Endodermal cell (in vitro differentiated cells): ENCODE measurements at regions not wholly inside any gene's neighbourhood (a gene's known extent, or its start where the extent isn't known, plus 50 kb on each side); places are given as distances from the start of the nearest gene placed in this dataset.

Source experiments
- DNase-seq: peaks from one replicate; pipeline ENCODE4 v3.0.0-alpha.2; 2017
- H3K27ac ChIP-seq: 2 replicates; pipeline ENCODE4 v1.5.1; 2013; ENCODE audit warnings: mild to moderate bottlenecking, low read depth, low read length, moderate library complexity
- H3K27me3 ChIP-seq: 2 replicates; pipeline ENCODE4 v1.6.1; 2013; ENCODE audit warnings: mild to moderate bottlenecking, low read length, moderate library complexity; ENCODE audit not compliant: insufficient read depth, control insufficient read depth, poor library complexity, severe bottlenecking
- H3K36me3 ChIP-seq: 2 replicates; pipeline ENCODE4 v1.7.0; 2013; ENCODE audit warnings: mild to moderate bottlenecking, low read length, moderate library complexity; ENCODE audit not compliant: control insufficient read depth, insufficient read depth
- H3K4me1 ChIP-seq: one replicate; pipeline ENCODE4 v1.7.0; 2013; ENCODE audit warnings: low read length; ENCODE audit not compliant: control insufficient read depth, insufficient read depth
- H3K4me3 ChIP-seq: 2 replicates; pipeline ENCODE4 v1.5.1; 2013; ENCODE audit warnings: mild to moderate bottlenecking, low read length, moderate library complexity
- H3K9ac ChIP-seq: 2 replicates; pipeline ENCODE4 v1.6.1; 2013; ENCODE audit warnings: mild to moderate bottlenecking, low read length, moderate library complexity; ENCODE audit not compliant: poor library complexity, severe bottlenecking; ENCODE audit errors: extremely low read depth
- H3K9me3 ChIP-seq: 2 replicates; pipeline ENCODE4 v1.6.1; 2013; ENCODE audit warnings: mild to moderate bottlenecking, low read length, moderate library complexity; ENCODE audit not compliant: control insufficient read depth
- H3K27ac Mint-ChIP-seq: 2 replicates; pipeline ENCODE4 v1.8.0; 2020; ENCODE audit warnings: mixed read lengths
- H3K27me3 Mint-ChIP-seq: 2 replicates; pipeline ENCODE4 v1.8.0; 2021; ENCODE audit warnings: mild to moderate bottlenecking, mixed read lengths; ENCODE audit not compliant: insufficient read depth
- H3K36me3 Mint-ChIP-seq: 2 replicates; pipeline ENCODE4 v1.8.0; 2020; ENCODE audit warnings: low read depth, mixed read lengths
- H3K4me1 Mint-ChIP-seq: 2 replicates; pipeline ENCODE4 v1.8.0; 2020; ENCODE audit warnings: mixed read lengths
- H3K4me3 Mint-ChIP-seq: 2 replicates; pipeline ENCODE4 v1.8.0; 2020; ENCODE audit warnings: mild to moderate bottlenecking, moderate library complexity, mixed read lengths
- H3K9me3 Mint-ChIP-seq: 2 replicates; pipeline ENCODE4 v1.8.0; 2020; ENCODE audit warnings: mild to moderate bottlenecking, mixed read lengths
- CTCF ChIP-seq: fragments of 200-600 bp; sonication (generic); conservative IDR thresholded peaks from 2 replicates; pipeline ENCODE4 v1.5.0; 2021; ENCODE audit warnings: antibody characterized with exemption, mild to moderate bottlenecking
- WGBS, 2 experiments: methylation state at CpG; one replicate each; pipeline versions ENCODE4 v1.1.5 to v1.1.7; 2013; ENCODE audit warnings: missing lambda C conversion rate in 2 of 2, mixed read lengths in 1 of 2; ENCODE audit not compliant: insufficient coverage in 1 of 2, insufficient read length in 1 of 2; 5-methylcytosine and 5-hydroxymethylcytosine counted together

GRCh38 chrX:21171181-21171580 lies 203.0 kb upstream of the CNKSR2 start:
- H3K9me3 Mint-ChIP-seq: no peaks in the 10 kb centered on the region
- Histone ChIP-seq H3K4me1 (no peaks in the 10 kb centered on the region), H3K27me3 (no peaks in the 10 kb centered on the region), H3K36me3 (no peaks in the 10 kb centered on the region), H3K9me3 (no peaks in the 10 kb centered on the region), H3K9ac (no peak overlapping the region), H3K27ac (no peak overlapping the region), H3K4me3 (no peak overlapping the region)
- TF ChIP-seq CTCF: no peak
- no peaks in the 10 kb centered on the region for H3K27me3 Mint-ChIP-seq
- no peak overlapping the region for H3K27ac Mint-ChIP-seq
- no peak for DNase-seq
- no peak overlapping the region for H3K4me3 Mint-ChIP-seq
- H3K4me1 Mint-ChIP-seq: peaks cover 19% of the 10 kb centered on the region
- H3K36me3 Mint-ChIP-seq: no peaks in the 10 kb centered on the region
- no CpG with 5 or more reads among the region's 4 CpGs for WGBS, 2 experiments

- WGBS, 2 experiments: 33 to 80% methylated on average over 1 of the region's 1 CpG
These were observed 199.8 kb upstream of the CNKSR2 start for GRCh38 chrX:21174439-21174838.

GRCh38 chrX:21176921-21177571 lies 197.2 kb upstream of the CNKSR2 start:
- no peaks in the 10 kb centered on the region for H3K36me3 Mint-ChIP-seq
- no peak overlapping the region for H3K4me3 Mint-ChIP-seq
- H3K9me3 Mint-ChIP-seq: no peaks in the 10 kb centered on the region
- H3K4me1 Mint-ChIP-seq: peaks cover 6% of the 10 kb centered on the region
- Histone ChIP-seq H3K9me3 (no peaks in the 10 kb centered on the region), H3K9ac (no peak overlapping the region), H3K36me3 (no peaks in the 10 kb centered on the region), H3K27me3 (no peaks in the 10 kb centered on the region), H3K4me1 (no peaks in the 10 kb centered on the region), H3K27ac (no peak overlapping the region), H3K4me3 (no peak overlapping the region)
- H3K27ac Mint-ChIP-seq: no peak overlapping the region
- no peaks in the 10 kb centered on the region for H3K27me3 Mint-ChIP-seq
- no peak for DNase-seq
- no peak for TF ChIP-seq CTCF
- 80 to 88% methylated on average over 1 to 5 of the region's 5 CpGs for WGBS, 2 experiments

More at GRCh38 chrX:21174439-21174838, 199.8 kb upstream of the CNKSR2 start:
- H3K4me1 ChIP-seq: no peaks in the 10 kb centered on the region
- no peaks in the 10 kb centered on the region for H3K27me3 ChIP-seq
- no peak overlapping the region for H3K27ac Mint-ChIP-seq
- DNase-seq: no peak
- no peaks in the 10 kb centered on the region for H3K9me3 ChIP-seq
- H3K9ac ChIP-seq: no peak overlapping the region
- H3K4me1 Mint-ChIP-seq: peaks cover 6% of the 10 kb centered on the region
- H3K4me3 ChIP-seq: no peak overlapping the region
- H3K4me3 Mint-ChIP-seq: no peak overlapping the region
- no peak for TF ChIP-seq CTCF
- H3K9me3 Mint-ChIP-seq: no peaks in the 10 kb centered on the region
- no peaks in the 10 kb centered on the region for H3K36me3 ChIP-seq
- H3K27me3 Mint-ChIP-seq: no peaks in the 10 kb centered on the region
- H3K27ac ChIP-seq: no peak overlapping the region
- H3K36me3 Mint-ChIP-seq: no peaks in the 10 kb centered on the region
